ENCODE measurements at regions not wholly inside any gene's neighbourhood (a gene's known extent, or its start where the extent isn't known, plus 50 kb on each side); places are given as distances from the start of the nearest gene placed in this dataset.

DNA sequence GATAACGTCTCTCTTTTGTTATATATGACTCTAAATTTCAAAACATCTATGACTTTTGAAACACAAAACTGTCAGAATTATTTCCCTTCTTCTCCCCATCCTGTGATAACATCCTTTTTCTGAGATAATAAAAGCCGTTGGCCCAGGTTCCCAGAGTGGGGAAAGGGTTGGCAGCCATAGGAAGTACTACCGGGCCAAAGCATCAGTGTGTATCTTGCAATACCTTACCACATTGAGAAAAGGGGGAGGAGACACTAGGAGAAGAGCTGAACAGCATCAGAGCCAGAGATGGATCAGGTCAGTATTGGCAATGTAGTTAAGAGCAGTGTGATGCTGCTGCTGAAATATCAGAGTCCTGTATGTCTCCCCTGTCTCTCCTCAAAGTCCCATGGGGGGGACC is 210.0 kb upstream of the PROK2 start:
- no peak overlapping the region for H3K4me3 ChIP-seq (ENCODE audit: low read depth, low read length)
- DNase-seq (ENCODE audit: low read depth) = no peak
- no peaks in the 10 kb centered on the region for H3K36me3 ChIP-seq (ENCODE audit: control insufficient read depth, insufficient read depth, low read length)
- H3K27me3 ChIP-seq (ENCODE audit: control insufficient read depth, insufficient read depth, low read length) = no peaks in the 10 kb centered on the region
- TF ChIP-seq, protein P1, sequence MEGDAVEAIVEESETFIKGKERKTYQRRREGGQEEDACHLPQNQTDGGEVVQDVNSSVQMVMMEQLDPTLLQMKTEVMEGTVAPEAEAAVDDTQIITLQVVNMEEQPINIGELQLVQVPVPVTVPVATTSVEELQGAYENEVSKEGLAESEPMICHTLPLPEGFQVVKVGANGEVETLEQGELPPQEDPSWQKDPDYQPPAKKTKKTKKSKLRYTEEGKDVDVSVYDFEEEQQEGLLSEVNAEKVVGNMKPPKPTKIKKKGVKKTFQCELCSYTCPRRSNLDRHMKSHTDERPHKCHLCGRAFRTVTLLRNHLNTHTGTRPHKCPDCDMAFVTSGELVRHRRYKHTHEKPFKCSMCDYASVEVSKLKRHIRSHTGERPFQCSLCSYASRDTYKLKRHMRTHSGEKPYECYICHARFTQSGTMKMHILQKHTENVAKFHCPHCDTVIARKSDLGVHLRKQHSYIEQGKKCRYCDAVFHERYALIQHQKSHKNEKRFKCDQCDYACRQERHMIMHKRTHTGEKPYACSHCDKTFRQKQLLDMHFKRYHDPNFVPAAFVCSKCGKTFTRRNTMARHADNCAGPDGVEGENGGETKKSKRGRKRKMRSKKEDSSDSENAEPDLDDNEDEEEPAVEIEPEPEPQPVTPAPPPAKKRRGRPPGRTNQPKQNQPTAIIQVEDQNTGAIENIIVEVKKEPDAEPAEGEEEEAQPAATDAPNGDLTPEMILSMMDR (IDR thresholded peaks at IDR 0.05; ENCODE audit: insufficient read depth, low read length, poor library complexity, severe bottlenecking) = no peak

DNA sequence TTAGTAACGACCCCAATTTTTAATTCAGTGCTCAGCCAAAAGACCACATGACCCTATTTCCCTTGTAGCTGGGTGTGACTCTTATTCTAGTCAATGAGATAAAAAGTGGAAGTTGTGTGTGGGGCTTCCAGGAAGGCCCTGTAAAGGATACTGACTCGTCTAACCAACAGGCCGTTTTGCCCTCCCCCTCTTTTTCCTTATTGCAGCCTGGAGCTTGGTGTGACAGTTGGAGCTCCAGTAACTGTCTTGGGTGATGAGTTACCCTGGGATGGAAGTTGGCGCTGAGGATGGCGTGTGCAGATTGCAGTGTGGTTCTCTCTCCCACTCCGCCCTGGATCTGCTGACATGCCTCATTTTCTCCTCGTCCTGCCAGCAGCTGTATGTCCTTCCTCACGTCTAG is 209.3 kb upstream of the PROK2 start:
- no peaks in the 10 kb centered on the region for H3K36me3 ChIP-seq (ENCODE audit: control insufficient read depth, insufficient read depth, low read length)
- no peak for DNase-seq (ENCODE audit: low read depth)
- H3K4me3 ChIP-seq (ENCODE audit: low read depth, low read length) = no peak overlapping the region
- no peaks in the 10 kb centered on the region for H3K27me3 ChIP-seq (ENCODE audit: control insufficient read depth, insufficient read depth, low read length)
- TF ChIP-seq, protein P1 (IDR thresholded peaks at IDR 0.05; ENCODE audit: insufficient read depth, low read length, poor library complexity, severe bottlenecking) = no peak

- TF ChIP-seq, protein P1 (IDR thresholded peaks at IDR 0.05; ENCODE audit: insufficient read depth, low read length, poor library complexity, severe bottlenecking) = no peak
- H3K4me3 ChIP-seq (ENCODE audit: low read depth, low read length) = no peak overlapping the region
- no peaks in the 10 kb centered on the region for H3K27me3 ChIP-seq (ENCODE audit: control insufficient read depth, insufficient read depth, low read length)
- DNase-seq (ENCODE audit: low read depth) = no peak
- H3K36me3 ChIP-seq (ENCODE audit: control insufficient read depth, insufficient read depth, low read length) = no peaks in the 10 kb centered on the region
Measured at GRCh38 chr3:71991681-71992080, 206.7 kb upstream of the PROK2 start.

DNA sequence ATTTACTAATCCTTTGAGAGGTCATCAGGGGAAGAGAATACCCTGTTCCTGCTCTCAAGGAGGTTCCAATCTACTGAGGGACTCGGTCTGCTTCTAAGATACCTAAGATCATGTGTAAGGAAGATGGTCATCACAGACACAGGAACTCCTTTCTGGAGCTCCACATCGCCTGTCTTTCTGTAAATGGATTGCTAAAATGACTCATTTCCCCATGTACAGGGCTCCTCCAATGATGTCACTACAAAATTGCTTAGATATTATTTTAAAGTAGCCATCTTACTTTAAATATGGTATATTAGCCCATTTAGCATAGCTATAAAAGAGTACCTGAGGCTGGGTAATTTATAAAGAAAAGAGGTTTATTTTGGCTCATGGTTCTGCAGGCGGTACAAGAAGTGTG is 206.1 kb upstream of the PROK2 start:
- DNase-seq (ENCODE audit: low read depth) = no peak
- Histone ChIP-seq H3K4me3 (ENCODE audit: low read depth, low read length) (no peak overlapping the region), H3K27me3 (ENCODE audit: control insufficient read depth, insufficient read depth, low read length) (no peaks in the 10 kb centered on the region), H3K36me3 (ENCODE audit: control insufficient read depth, insufficient read depth, low read length) (no peaks in the 10 kb centered on the region)
- TF ChIP-seq, protein P1 (IDR thresholded peaks at IDR 0.05; ENCODE audit: insufficient read depth, low read length, poor library complexity, severe bottlenecking) = no peak

- TF ChIP-seq, protein P1 (IDR thresholded peaks at IDR 0.05; ENCODE audit: insufficient read depth, low read length, poor library complexity, severe bottlenecking) = no peak
- no peaks in the 10 kb centered on the region for H3K36me3 ChIP-seq (ENCODE audit: control insufficient read depth, insufficient read depth, low read length)
- H3K4me3 ChIP-seq (ENCODE audit: low read depth, low read length) = no peak overlapping the region
- no peaks in the 10 kb centered on the region for H3K27me3 ChIP-seq (ENCODE audit: control insufficient read depth, insufficient read depth, low read length)
- no peak for DNase-seq (ENCODE audit: low read depth)
Measured at GRCh38 chr3:71990545-71990944, 205.6 kb upstream of the PROK2 start.

DNA sequence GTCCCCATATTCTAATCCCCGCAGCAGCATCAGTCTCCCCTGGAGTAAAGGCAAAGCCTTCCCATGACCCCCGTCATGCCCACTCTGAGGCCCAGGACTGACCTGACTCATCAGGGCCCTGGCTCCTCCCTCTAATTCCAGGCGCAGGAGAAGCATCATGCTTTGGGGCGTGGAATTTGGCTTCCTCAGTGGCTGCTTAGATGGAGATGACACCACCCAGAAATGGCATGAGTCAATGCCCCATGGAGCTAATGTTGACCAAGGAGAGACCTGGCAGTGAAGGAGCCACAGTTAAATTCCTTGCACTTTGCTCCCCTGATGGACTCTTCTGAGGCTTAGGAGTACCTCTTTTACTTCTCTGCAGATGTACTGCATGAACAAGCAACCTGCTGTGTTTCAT is 204.2 kb upstream of the PROK2 start:
- Histone ChIP-seq H3K36me3 (ENCODE audit: control insufficient read depth, insufficient read depth, low read length) (no peaks in the 10 kb centered on the region), H3K27me3 (ENCODE audit: control insufficient read depth, insufficient read depth, low read length) (no peaks in the 10 kb centered on the region), H3K4me3 (ENCODE audit: low read depth, low read length) (no peak overlapping the region)
- DNase-seq (ENCODE audit: low read depth) = no peak
- TF ChIP-seq, protein P1 (IDR thresholded peaks at IDR 0.05; ENCODE audit: insufficient read depth, low read length, poor library complexity, severe bottlenecking) = no peak

All from kidney epithelial cell (primary cell).